ENCODE measurements at regions not wholly inside any gene's neighbourhood (a gene's known extent, or its start where the extent isn't known, plus 50 kb on each side); places are given as distances from the start of the nearest gene placed in this dataset.

DNA sequence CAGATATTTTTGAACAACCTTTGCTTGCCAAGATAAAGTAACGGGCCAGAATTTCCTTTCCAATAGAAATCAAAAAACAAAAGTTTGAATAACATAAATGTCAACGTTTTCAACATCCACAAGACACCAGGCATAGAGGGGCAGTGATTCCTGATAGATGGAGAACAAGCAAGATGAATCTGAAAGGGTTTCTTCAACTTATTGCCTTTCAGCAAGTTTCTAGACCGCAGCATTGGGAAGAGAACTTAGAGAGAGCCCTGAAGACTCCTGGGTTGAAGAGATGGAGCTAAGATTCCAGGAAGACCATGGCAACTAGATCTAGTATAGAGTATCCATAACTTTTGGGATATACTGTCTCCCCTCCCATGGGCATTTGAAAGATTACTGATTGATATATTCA lies 751.4 kb upstream of the CTNND2 start:
- H3K27me3 ChIP-seq: no peaks in the 10 kb centered on the region
- H3K27ac ChIP-seq: no peak overlapping the region
- H3K9me3 ChIP-seq: no peaks in the 10 kb centered on the region
- H3K4me1 ChIP-seq: no peaks in the 10 kb centered on the region
- no peak for DNase-seq
- no peak overlapping the region for H3K4me3 ChIP-seq
- H3K36me3 ChIP-seq: no peaks in the 10 kb centered on the region
- TF ChIP-seq CTCF (IDR thresholded peaks at IDR 0.05) (no peak), POLR2A (IDR thresholded peaks at IDR 0.05) (no peak)

- H3K36me3 ChIP-seq: no peaks in the 10 kb centered on the region
- TF ChIP-seq CTCF (IDR thresholded peaks at IDR 0.05) (no peak), POLR2A (IDR thresholded peaks at IDR 0.05) (no peak)
- DNase-seq: no peak
- no peaks in the 10 kb centered on the region for H3K4me1 ChIP-seq
- no peak overlapping the region for H3K27ac ChIP-seq
- H3K27me3 ChIP-seq: no peaks in the 10 kb centered on the region
- H3K9me3 ChIP-seq: no peaks in the 10 kb centered on the region
- no peak overlapping the region for H3K4me3 ChIP-seq
These were observed 748.0 kb upstream of the CTNND2 start for GRCh38 chr5:12652201-12652600.

GRCh38 chr5:12648558-12648957 lies 744.3 kb upstream of the CTNND2 start:
- Histone ChIP-seq H3K9me3 (no peaks in the 10 kb centered on the region), H3K4me1 (no peaks in the 10 kb centered on the region), H3K4me3 (no peak overlapping the region), H3K27me3 (no peaks in the 10 kb centered on the region), H3K36me3 (no peaks in the 10 kb centered on the region), H3K27ac (no peak overlapping the region)
- DNase-seq: no peak
- TF ChIP-seq POLR2A (IDR thresholded peaks at IDR 0.05) (no peak), CTCF (IDR thresholded peaks at IDR 0.05) (no peak)

GRCh38 chr5:12647613-12648012 lies 743.4 kb upstream of the CTNND2 start:
- no peaks in the 10 kb centered on the region for H3K36me3 ChIP-seq
- H3K4me3 ChIP-seq: no peak overlapping the region
- no peak overlapping the region for H3K27ac ChIP-seq
- no peak for TF ChIP-seq POLR2A (IDR thresholded peaks at IDR 0.05)
- TF ChIP-seq CTCF (IDR thresholded peaks at IDR 0.05): no peak
- H3K4me1 ChIP-seq: no peaks in the 10 kb centered on the region
- no peaks in the 10 kb centered on the region for H3K27me3 ChIP-seq
- no peak for DNase-seq
- no peaks in the 10 kb centered on the region for H3K9me3 ChIP-seq

- TF ChIP-seq CTCF (IDR thresholded peaks at IDR 0.05) (no peak), POLR2A (IDR thresholded peaks at IDR 0.05) (no peak)
- Histone ChIP-seq H3K27ac (no peak overlapping the region), H3K4me3 (no peak overlapping the region), H3K4me1 (no peaks in the 10 kb centered on the region), H3K27me3 (no peaks in the 10 kb centered on the region), H3K9me3 (no peaks in the 10 kb centered on the region), H3K36me3 (no peaks in the 10 kb centered on the region)
- no peak for DNase-seq
These were observed 741.3 kb upstream of the CTNND2 start for GRCh38 chr5:12645582-12645981.

GRCh38 chr5:12636209-12636608 lies 732.0 kb upstream of the CTNND2 start:
- Histone ChIP-seq H3K27me3 (no peaks in the 10 kb centered on the region), H3K4me3 (no peak overlapping the region), H3K36me3 (no peaks in the 10 kb centered on the region), H3K9me3 (no peaks in the 10 kb centered on the region), H3K4me1 (no peaks in the 10 kb centered on the region), H3K27ac (no peak overlapping the region)
- no peak for DNase-seq
- TF ChIP-seq POLR2A (IDR thresholded peaks at IDR 0.05) (no peak), CTCF (IDR thresholded peaks at IDR 0.05) (no peak)

All from Peyer's patch (tissue), 4 donors.